HG02973 (cell line): ENCODE measurements at regions not wholly inside any gene's neighbourhood (a gene's known extent, or its start where the extent isn't known, plus 50 kb on each side); places are given as distances from the start of the nearest gene placed in this dataset.
"Not testable (repeated sequence)": the region's sequence is repeated elsewhere in the genome, so short reads cannot be mapped to it uniquely, and the experiment has no call there.

Source experiments
- ATAC-seq: cut with Tn5 transposase; IDR thresholded peaks from one replicate; pipeline ENCODE4 v1.9.1; 2021; ENCODE audit warnings: moderate library complexity; ENCODE audit not compliant: unreplicated experiment

GRCh38 chr10:4183761-4184261 lies 398.8 kb upstream of the KLF6 start:
- ATAC-seq: no peak

- ATAC-seq: no peak
Observed at GRCh38 chr10:4181621-4182049, 396.6 kb upstream of the KLF6 start.

GRCh38 chr10:4181081-4181480 lies 396.1 kb upstream of the KLF6 start:
- ATAC-seq: no peak

- ATAC-seq: no peak
Observed at GRCh38 chr10:4177791-4178190, 392.8 kb upstream of the KLF6 start.

- ATAC-seq: no peak
Observed at GRCh38 chr10:4176500-4177281, 391.7 kb upstream of the KLF6 start.

GRCh38 chr10:4174197-4174596 lies 389.2 kb upstream of the KLF6 start:
- no peak for ATAC-seq

GRCh38 chr10:4170633-4171314 lies 385.8 kb upstream of the KLF6 start:
- peak; percentile 65 for ATAC-seq

GRCh38 chr10:4170181-4170580 lies 385.2 kb upstream of the KLF6 start:
- ATAC-seq: no peak

- no peak for ATAC-seq
Observed at GRCh38 chr10:4169448-4169847, 384.4 kb upstream of the KLF6 start.

GRCh38 chr10:4167216-4167615 lies 382.2 kb upstream of the KLF6 start:
- ATAC-seq: no peak

GRCh38 chr10:4162571-4163286 lies 377.7 kb upstream of the KLF6 start:
- ATAC-seq: no peak

GRCh38 chr10:4159173-4159572 lies 374.2 kb upstream of the KLF6 start:
- ATAC-seq: no peak

GRCh38 chr10:4154191-4154715 lies 369.2 kb upstream of the KLF6 start:
- ATAC-seq: no peak

GRCh38 chr10:4151466-4151865 lies 366.5 kb upstream of the KLF6 start:
- no peak for ATAC-seq

- ATAC-seq: no peak
Observed at GRCh38 chr10:4150676-4151075, 365.7 kb upstream of the KLF6 start.

- ATAC-seq: not testable (repeated sequence)
Observed at GRCh38 chr10:4149460-4149859, 364.5 kb upstream of the KLF6 start.

GRCh38 chr10:4147245-4147644 lies 362.2 kb upstream of the KLF6 start:
- ATAC-seq: no peak

GRCh38 chr10:4144817-4145216 lies 359.8 kb upstream of the KLF6 start:
- ATAC-seq: no peak

- no peak for ATAC-seq
Observed at GRCh38 chr10:4141471-4141870, 356.5 kb upstream of the KLF6 start.

GRCh38 chr10:4138146-4138721 lies 353.2 kb upstream of the KLF6 start:
- ATAC-seq: no peak

- ATAC-seq: no peak
Observed at GRCh38 chr10:4137299-4137698, 352.3 kb upstream of the KLF6 start.
